GM06990 (cell line): ENCODE measurements at regions not wholly inside any gene's neighbourhood (a gene's known extent, or its start where the extent isn't known, plus 50 kb on each side); places are given as distances from the start of the nearest gene placed in this dataset.

Experiments
- DNase-seq: peaks from one replicate; pipeline ENCODE4 v3.0.0-alpha.2; 2011; ENCODE audit not compliant: insufficient read length; ENCODE audit errors: extremely low read depth
- H3K27me3 ChIP-seq: replicated peaks from 2 replicates; pipeline ENCODE4 v1.6.0; 2011; ENCODE audit warnings: low read length; ENCODE audit not compliant: control insufficient read depth, insufficient read depth
- H3K36me3 ChIP-seq: 2 replicates; pipeline ENCODE4 v1.5.1; 2011; ENCODE audit warnings: low read length; ENCODE audit not compliant: control insufficient read depth, insufficient read depth
- H3K4me3 ChIP-seq: replicated peaks from 2 replicates; pipeline ENCODE4 v1.5.1; 2011; ENCODE audit warnings: low read depth, mild to moderate bottlenecking, control low read depth, low read length
- CTCF ChIP-seq: IDR thresholded peaks from 2 replicates; pipeline ENCODE4 v1.5.1; 2011; ENCODE audit warnings: low read length, control low read depth, mild to moderate bottlenecking, inconsistent platforms; ENCODE audit not compliant: insufficient read depth, poor library complexity, severe bottlenecking

DNA sequence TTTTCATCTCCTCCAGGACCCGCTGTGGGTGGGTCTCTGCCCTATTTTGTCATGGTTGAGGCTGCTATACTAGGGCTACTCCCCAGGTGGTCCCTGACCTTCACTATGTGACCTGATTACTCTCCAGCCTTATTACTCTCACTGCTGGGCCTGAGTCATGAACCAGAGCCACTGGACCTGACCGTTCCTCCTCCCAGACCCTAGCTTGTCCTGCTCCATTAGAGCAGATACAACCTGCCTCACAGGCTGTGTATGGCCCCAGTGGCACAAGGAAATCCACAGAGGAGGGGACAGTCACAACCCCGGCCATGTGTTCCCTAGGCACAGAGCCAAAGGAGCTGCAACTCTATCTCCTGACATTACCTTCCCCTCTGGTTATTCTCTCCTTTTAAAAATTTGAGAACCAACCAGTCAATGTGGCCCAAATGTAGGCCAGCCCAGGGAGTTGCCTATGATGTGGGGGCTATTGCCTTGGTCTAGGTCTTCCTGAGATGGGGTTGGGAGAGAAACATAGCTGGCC lies 96.0 kb upstream of the FSTL4 start:
- no peak overlapping the region for H3K4me3 ChIP-seq
- H3K36me3 ChIP-seq: no peaks in the 10 kb centered on the region
- no peak for DNase-seq
- TF ChIP-seq CTCF: no peak
- H3K27me3 ChIP-seq: peaks cover 1% of the 10 kb centered on the region; the same call in 1 of the 2 replicates

DNA sequence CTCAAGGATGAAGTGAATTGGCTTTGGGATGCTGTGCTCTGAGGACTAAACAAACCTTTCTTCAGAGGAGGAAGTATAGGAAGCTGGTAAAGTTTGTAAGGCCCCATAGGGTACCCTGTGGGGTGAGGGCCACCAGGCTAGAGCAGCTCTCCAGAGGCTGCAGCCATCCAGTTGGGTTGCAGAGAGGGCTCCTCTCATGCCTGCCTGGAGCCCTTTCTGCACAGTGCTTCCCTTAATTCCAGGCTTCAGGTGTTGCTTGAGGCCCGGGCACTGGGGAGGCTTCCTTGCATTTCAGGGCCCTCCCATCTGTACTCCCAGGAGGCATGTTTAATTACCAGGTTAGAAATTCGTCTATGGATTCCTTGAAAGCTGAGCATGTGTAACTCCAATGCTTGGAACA lies 95.3 kb upstream of the FSTL4 start:
- Histone ChIP-seq H3K36me3 (no peaks in the 10 kb centered on the region), H3K4me3 (no peak overlapping the region), H3K27me3 (peaks cover 1% of the 10 kb centered on the region; the same call in 1 of the 2 replicates)
- no peak for DNase-seq
- TF ChIP-seq CTCF: no peak

DNA sequence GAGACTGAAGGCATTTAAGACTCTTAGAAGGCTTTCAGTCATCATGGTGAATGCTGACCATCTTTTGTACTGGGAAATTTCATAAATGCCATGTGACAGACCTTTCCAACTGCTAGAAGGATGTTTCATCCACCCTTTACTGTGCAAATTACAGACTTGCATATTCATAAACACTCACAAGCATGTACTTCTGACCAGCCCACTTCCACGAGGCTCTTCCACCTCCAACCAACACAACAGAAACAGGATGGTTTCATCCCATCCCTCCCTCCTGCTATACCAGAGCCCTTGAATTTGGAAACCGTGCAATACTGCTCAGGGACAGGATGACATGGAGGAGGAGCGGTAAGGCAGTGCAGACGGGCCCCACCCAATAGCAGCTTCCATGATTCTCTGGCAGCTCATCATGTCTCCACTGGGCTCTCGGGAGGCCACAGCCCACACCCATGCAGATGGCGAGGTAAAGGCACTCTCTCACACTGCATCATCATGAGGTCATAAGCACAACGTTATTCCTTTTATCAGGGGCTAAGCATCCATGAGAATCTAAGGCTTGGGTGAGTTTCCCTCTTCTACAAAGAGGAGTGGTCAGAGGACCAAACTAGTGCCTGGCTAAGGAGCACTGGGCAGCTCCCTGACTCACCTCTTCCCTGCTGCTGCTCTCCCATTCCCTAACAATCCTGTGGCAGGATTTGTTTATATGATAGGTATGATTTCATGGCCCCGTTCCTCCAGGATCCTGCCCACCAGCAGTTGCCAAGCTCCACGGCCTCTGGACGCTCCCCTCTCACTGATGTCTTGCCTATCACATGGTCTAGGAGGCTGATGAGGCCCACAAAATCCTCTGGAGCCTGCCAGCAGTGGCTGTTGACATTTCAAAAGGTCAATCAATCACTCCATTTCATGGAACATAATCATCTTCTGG lies 94.4 kb upstream of the FSTL4 start:
- Histone ChIP-seq H3K27me3 (peaks cover 1% of the 10 kb centered on the region; the same call in 1 of the 2 replicates), H3K4me3 (no peak overlapping the region), H3K36me3 (no peaks in the 10 kb centered on the region)
- DNase-seq: no peak
- TF ChIP-seq CTCF: no peak

GRCh38 chr5:133705331-133705730 lies 93.0 kb upstream of the FSTL4 start:
- DNase-seq: no peak
- no peak for TF ChIP-seq CTCF
- Histone ChIP-seq H3K27me3 (0 out of 2 replicates have a peak, but pooled peaks cover 1% of the 10 kb centered on the region), H3K36me3 (no peaks in the 10 kb centered on the region), H3K4me3 (no peak overlapping the region)

DNA sequence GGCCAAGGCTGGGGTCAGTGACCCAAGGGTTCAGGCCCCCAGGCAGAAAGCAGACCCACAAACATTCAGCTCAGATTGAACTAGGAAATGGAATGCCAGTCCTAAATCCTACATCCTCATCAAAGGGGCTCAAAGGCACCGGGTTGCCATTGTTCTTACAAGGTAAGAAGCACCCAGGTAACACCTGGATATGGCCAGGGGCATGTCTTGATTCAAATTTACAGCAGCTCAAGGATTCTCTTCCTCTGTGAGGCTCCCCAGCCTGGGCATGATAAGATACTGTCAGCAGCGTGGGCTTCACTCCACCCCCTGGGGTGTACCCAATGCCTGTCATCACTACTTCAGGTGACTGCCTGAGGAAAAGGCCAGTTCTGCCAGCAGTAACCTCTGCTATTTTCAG lies 92.1 kb upstream of the FSTL4 start:
- Histone ChIP-seq H3K27me3 (no peaks in the 10 kb centered on the region), H3K36me3 (no peaks in the 10 kb centered on the region), H3K4me3 (no peak overlapping the region)
- no peak for DNase-seq
- TF ChIP-seq CTCF: no peak
